ENCODE measurements at regions not wholly inside any gene's neighbourhood (a gene's known extent, or its start where the extent isn't known, plus 50 kb on each side); places are given as distances from the start of the nearest gene placed in this dataset.
"Not testable (repeated sequence)": the region's sequence is repeated elsewhere in the genome, so short reads cannot be mapped to it uniquely, and the experiment has no call there.

GRCh38 chrX:144494074-144494473 lies 610.2 kb downstream of the UBE2NL start:
- peak; percentile 45 for DNase-seq

GRCh38 chrX:144531877-144532276 lies 648.0 kb downstream of the UBE2NL start:
- DNase-seq = no peak

- DNase-seq = no peak
Observed at GRCh38 chrX:144566592-144566991, 680.7 kb upstream of the SPANXN1 start.

GRCh38 chrX:144586756-144587155 lies 660.5 kb upstream of the SPANXN1 start:
- DNase-seq = peak; percentile 4

- DNase-seq = no peak
Observed at GRCh38 chrX:144592036-144592435, 655.3 kb upstream of the SPANXN1 start.

GRCh38 chrX:144601010-144601409 lies 646.3 kb upstream of the SPANXN1 start:
- no peak for DNase-seq

- no peak for DNase-seq
Observed at GRCh38 chrX:144612076-144612475, 635.2 kb upstream of the SPANXN1 start.

GRCh38 chrX:144616317-144616716 lies 631.0 kb upstream of the SPANXN1 start:
- DNase-seq = no peak

- DNase-seq = no peak
Observed at GRCh38 chrX:144627947-144628346, 619.4 kb upstream of the SPANXN1 start.

GRCh38 chrX:144634451-144634850 lies 612.9 kb upstream of the SPANXN1 start:
- not testable (repeated sequence) for DNase-seq

- DNase-seq = no peak
Observed at GRCh38 chrX:144637731-144638130, 609.6 kb upstream of the SPANXN1 start.

GRCh38 chrX:144648788-144649187 lies 598.5 kb upstream of the SPANXN1 start:
- DNase-seq = no peak

GRCh38 chrX:144681501-144681900 lies 565.8 kb upstream of the SPANXN1 start:
- DNase-seq = no peak

- DNase-seq = no peak
Observed at GRCh38 chrX:144683247-144683646, 564.1 kb upstream of the SPANXN1 start.

- DNase-seq = no peak
Observed at GRCh38 chrX:144709841-144710240, 537.5 kb upstream of the SPANXN1 start.

GRCh38 chrX:144715337-144715736 lies 532.0 kb upstream of the SPANXN1 start:
- DNase-seq = no peak

- no peak for DNase-seq
Observed at GRCh38 chrX:144716187-144716586, 531.1 kb upstream of the SPANXN1 start.

GRCh38 chrX:144717682-144718081 lies 529.6 kb upstream of the SPANXN1 start:
- DNase-seq = no peak

- no peak for DNase-seq
Observed at GRCh38 chrX:144722307-144722706, 525.0 kb upstream of the SPANXN1 start.

GRCh38 chrX:144730471-144730870 lies 516.8 kb upstream of the SPANXN1 start:
- no peak for DNase-seq

GRCh38 chrX:144732588-144732987 lies 514.7 kb upstream of the SPANXN1 start:
- DNase-seq = no peak

- DNase-seq = no peak
Observed at GRCh38 chrX:144738246-144738645, 509.1 kb upstream of the SPANXN1 start.

- DNase-seq = no peak
Observed at GRCh38 chrX:144768540-144768939, 478.8 kb upstream of the SPANXN1 start.

GRCh38 chrX:144783528-144783927 lies 463.8 kb upstream of the SPANXN1 start:
- DNase-seq = not testable (repeated sequence)

- DNase-seq = no peak
Observed at GRCh38 chrX:144790148-144790547, 457.2 kb upstream of the SPANXN1 start.

- DNase-seq = no peak
Observed at GRCh38 chrX:144791298-144791697, 456.0 kb upstream of the SPANXN1 start.
